DMS153 (cell line): ENCODE measurements at regions not wholly inside any gene's neighbourhood (a gene's known extent, or its start where the extent isn't known, plus 50 kb on each side); places are given as distances from the start of the nearest gene placed in this dataset.
"Not testable (repeated sequence)": the region's sequence is repeated elsewhere in the genome, so short reads cannot be mapped to it uniquely, and the experiment has no call there.

Experiments used
- DNase-seq: peaks from one replicate; lab custom pipeline; 2025; lab: John Stamatoyannopoulos, UW

- no peak for DNase-seq
These were observed 238.2 kb downstream of the NRIP1 start for GRCh38 chr21:14826630-14827029.

- no peak for DNase-seq
These were observed 239.3 kb downstream of the NRIP1 start for GRCh38 chr21:14825514-14825974.

- DNase-seq: no peak
These were observed 240.7 kb downstream of the NRIP1 start for GRCh38 chr21:14824126-14824525.

GRCh38 chr21:14817311-14817710, 247.5 kb downstream of the NRIP1 start:
- DNase-seq: no peak

GRCh38 chr21:14814991-14815390, 249.8 kb downstream of the NRIP1 start:
- no peak for DNase-seq

- no peak for DNase-seq
These were observed 250.5 kb downstream of the NRIP1 start for GRCh38 chr21:14814282-14814681.

GRCh38 chr21:14804170-14804569, 258.1 kb upstream of the SAMSN1 start:
- DNase-seq: not testable (repeated sequence)

GRCh38 chr21:14797543-14797942, 251.4 kb upstream of the SAMSN1 start:
- no peak for DNase-seq

- DNase-seq: no peak
These were observed 241.2 kb upstream of the SAMSN1 start for GRCh38 chr21:14787312-14787711.

- no peak for DNase-seq
These were observed 239.6 kb upstream of the SAMSN1 start for GRCh38 chr21:14785679-14786078.

GRCh38 chr21:14773777-14774345, 227.7 kb upstream of the SAMSN1 start:
- no peak for DNase-seq

- DNase-seq: no peak
These were observed 225.5 kb upstream of the SAMSN1 start for GRCh38 chr21:14771593-14771992.

GRCh38 chr21:14768042-14768441, 221.9 kb upstream of the SAMSN1 start:
- no peak for DNase-seq

GRCh38 chr21:14767192-14767852, 221.2 kb upstream of the SAMSN1 start:
- no peak for DNase-seq

GRCh38 chr21:14766241-14766640, 220.1 kb upstream of the SAMSN1 start:
- no peak for DNase-seq

GRCh38 chr21:14763695-14764064, 217.6 kb upstream of the SAMSN1 start:
- no peak for DNase-seq

GRCh38 chr21:14762734-14763694, 216.9 kb upstream of the SAMSN1 start:
- DNase-seq: no peak

GRCh38 chr21:14762327-14762726, 216.2 kb upstream of the SAMSN1 start:
- DNase-seq: no peak

GRCh38 chr21:14759285-14759684, 213.2 kb upstream of the SAMSN1 start:
- no peak for DNase-seq

GRCh38 chr21:14758849-14759248, 212.7 kb upstream of the SAMSN1 start:
- DNase-seq: no peak

GRCh38 chr21:14757533-14758327, 211.6 kb upstream of the SAMSN1 start:
- DNase-seq: no peak

- DNase-seq: no peak
These were observed 209.0 kb upstream of the SAMSN1 start for GRCh38 chr21:14755086-14755485.
